Hepatocyte (in vitro differentiated cells): ENCODE measurements at regions not wholly inside any gene's neighbourhood (a gene's known extent, or its start where the extent isn't known, plus 50 kb on each side); places are given as distances from the start of the nearest gene placed in this dataset.
"Not testable (repeated sequence)": the region's sequence is repeated elsewhere in the genome, so short reads cannot be mapped to it uniquely, and the experiment has no call there.

Experiments used
- DNase-seq: peaks from one replicate; pipeline ENCODE4 v3.0.0-alpha.2; 2016; ENCODE audit warnings: low spot score
- H2AFZ ChIP-seq: fragments of 200-600 bp; sonication (generic); 2 replicates; pipeline ENCODE4 v1.6.0; 2016; ENCODE audit warnings: antibody characterized with exemption, mild to moderate bottlenecking
- H3K27ac ChIP-seq: fragments of 200-600 bp; sonication (generic); 2 replicates; pipeline ENCODE4 v1.5.1; 2016; ENCODE audit warnings: mild to moderate bottlenecking
- H3K27me3 ChIP-seq: fragments of 200-600 bp; sonication (generic); 2 replicates; pipeline ENCODE4 v1.6.1; 2016
- H3K36me3 ChIP-seq: fragments of 200-600 bp; sonication (generic); replicated peaks from 2 replicates; pipeline ENCODE4 v1.5.1; 2016; ENCODE audit warnings: low read depth; ENCODE audit not compliant: insufficient read depth
- H3K4me1 ChIP-seq: fragments of 200-600 bp; sonication (generic); 2 replicates; pipeline ENCODE4 v1.5.1; 2016; ENCODE audit warnings: mild to moderate bottlenecking, moderate library complexity; ENCODE audit not compliant: insufficient read depth
- H3K4me2 ChIP-seq: fragments of 200-600 bp; sonication (generic); 2 replicates; pipeline ENCODE4 v1.6.0; 2016
- H3K4me3 ChIP-seq: fragments of 200-600 bp; sonication (generic); 2 replicates; pipeline ENCODE4 v1.5.1; 2016; ENCODE audit warnings: mild to moderate bottlenecking
- H3K79me2 ChIP-seq: fragments of 200-600 bp; sonication (generic); 2 replicates; pipeline ENCODE4 v1.6.0; 2017; ENCODE audit warnings: mild to moderate bottlenecking
- H3K9me2 ChIP-seq: fragments of 200-600 bp; sonication (generic); replicated peaks from 2 replicates; pipeline ENCODE4 v1.6.0; 2017; ENCODE audit warnings: mild to moderate bottlenecking; ENCODE audit not compliant: insufficient read depth
- H3K9me3 ChIP-seq: fragments of 200-600 bp; sonication (generic); 2 replicates; pipeline ENCODE4 v1.5.1; 2016; ENCODE audit warnings: low read depth, mild to moderate bottlenecking
- H4K20me1 ChIP-seq: fragments of 200-600 bp; sonication (generic); 2 replicates; pipeline ENCODE4 v1.6.0; 2016; ENCODE audit warnings: mild to moderate bottlenecking; ENCODE audit not compliant: insufficient read depth, poor library complexity, severe bottlenecking
- CTCF ChIP-seq: fragments of 200-600 bp; sonication (generic); IDR thresholded peaks from 2 replicates; pipeline ENCODE4 v1.5.1; 2016; ENCODE audit warnings: antibody characterized with exemption, mild to moderate bottlenecking; ENCODE audit not compliant: poor library complexity
- EZH2 ChIP-seq: fragments of 200-600 bp; sonication (generic); IDR thresholded peaks from 2 replicates; pipeline ENCODE4 v1.6.1; 2016; ENCODE audit warnings: antibody characterized with exemption, mild to moderate bottlenecking, borderline replicate concordance
- EZH2phosphoT487 ChIP-seq: fragments of 200-600 bp; sonication (generic); IDR thresholded peaks from one replicate; pipeline ENCODE4 v1.6.1; 2018; ENCODE audit warnings: antibody characterized with exemption, mild to moderate bottlenecking, low read depth, moderate library complexity; ENCODE audit not compliant: unreplicated experiment, severe bottlenecking
- WGBS: methylation state at CpG from one replicate; pipeline ENCODE4 v1.1.6; 2016; ENCODE audit warnings: low lambda C conversion rate; ENCODE audit errors: missing lambda C conversion rate; 5-methylcytosine and 5-hydroxymethylcytosine counted together

- 78% methylated on average over 3 of the region's 3 CpGs for WGBS
- no peak overlapping the region for H2AFZ ChIP-seq
Measured at GRCh38 chr16:26497896-26498295, 568.8 kb upstream of the C16orf82 start.

GRCh38 chr16:26500326-26500725 is 566.4 kb upstream of the C16orf82 start:
- H4K20me1 ChIP-seq = no peaks in the 10 kb centered on the region
- no peak for TF ChIP-seq EZH2phosphoT487
- no peak for TF ChIP-seq EZH2
- no peak for TF ChIP-seq CTCF
- no peak overlapping the region for H3K4me3 ChIP-seq
- H3K36me3 ChIP-seq = no peaks in the 10 kb centered on the region
- H3K4me2 ChIP-seq = no peak overlapping the region
- no peaks in the 10 kb centered on the region for H3K27me3 ChIP-seq
- no peaks in the 10 kb centered on the region for H3K79me2 ChIP-seq
- no peak for DNase-seq
- no peak overlapping the region for H3K27ac ChIP-seq
- H3K4me1 ChIP-seq = no peaks in the 10 kb centered on the region
- no peak overlapping the region for H2AFZ ChIP-seq
- no peaks in the 10 kb centered on the region for H3K9me3 ChIP-seq
- H3K9me2 ChIP-seq = no peaks in the 10 kb centered on the region
- WGBS = 87% methylated on average over 6 of the region's 6 CpGs

More at GRCh38 chr16:26497896-26498295, 568.8 kb upstream of the C16orf82 start:
- Histone ChIP-seq H3K36me3 (no peaks in the 10 kb centered on the region), H3K4me1 (no peaks in the 10 kb centered on the region), H3K9me3 (no peaks in the 10 kb centered on the region), H3K9me2 (no peaks in the 10 kb centered on the region), H3K4me3 (no peak overlapping the region), H3K4me2 (no peak overlapping the region), H3K27me3 (no peaks in the 10 kb centered on the region), H3K79me2 (no peaks in the 10 kb centered on the region), H3K27ac (no peak overlapping the region), H4K20me1 (no peaks in the 10 kb centered on the region)
- DNase-seq = no peak
- TF ChIP-seq EZH2 (no peak), EZH2phosphoT487 (no peak), CTCF (no peak)

- no peak for DNase-seq
- Histone ChIP-seq H3K9me2 (no peaks in the 10 kb centered on the region), H3K79me2 (no peaks in the 10 kb centered on the region), H3K9me3 (no peaks in the 10 kb centered on the region), H3K27ac (no peak overlapping the region), H3K27me3 (no peaks in the 10 kb centered on the region), H3K36me3 (no peaks in the 10 kb centered on the region), H3K4me3 (no peak overlapping the region), H3K4me1 (no peaks in the 10 kb centered on the region), H3K4me2 (no peak overlapping the region), H2AFZ (no peak overlapping the region), H4K20me1 (no peaks in the 10 kb centered on the region)
- no peak for TF ChIP-seq CTCF
- no peak for TF ChIP-seq EZH2phosphoT487
- no peak for TF ChIP-seq EZH2
Measured at GRCh38 chr16:26505496-26505895, 561.2 kb upstream of the C16orf82 start.

- H3K27ac ChIP-seq, H3K4me2 ChIP-seq, H2AFZ ChIP-seq, H3K36me3 ChIP-seq, H3K27me3 ChIP-seq, H3K4me3 ChIP-seq, H3K4me1 ChIP-seq, H3K9me2 ChIP-seq, H4K20me1 ChIP-seq, H3K79me2 ChIP-seq, DNase-seq, H3K9me3 ChIP-seq: not testable (repeated sequence)
- 85% methylated on average over 4 of the region's 4 CpGs for WGBS
Measured at GRCh38 chr16:26508946-26509345, 557.8 kb upstream of the C16orf82 start.
